Type B pancreatic cell (in vitro differentiated cells): ENCODE measurements at regions not wholly inside any gene's neighbourhood (a gene's known extent, or its start where the extent isn't known, plus 50 kb on each side); places are given as distances from the start of the nearest gene placed in this dataset.

Source experiments
- DNase-seq: peaks from one replicate; pipeline ENCODE4 v3.0.0; 2021; ENCODE audit warnings: mixed read lengths; ENCODE audit not compliant: unreplicated experiment; ENCODE audit errors: extremely low spot score
- H3K27ac Mint-ChIP-seq: 2 replicates; pipeline ENCODE4 v1.8.0; 2021; ENCODE audit warnings: mild to moderate bottlenecking, mixed read lengths
- H3K27me3 Mint-ChIP-seq: 2 replicates; pipeline ENCODE4 v1.8.0; 2021; ENCODE audit warnings: mixed read lengths
- H3K36me3 Mint-ChIP-seq: 2 replicates; pipeline ENCODE4 v1.8.0; 2021; ENCODE audit warnings: mixed read lengths
- H3K4me1 Mint-ChIP-seq: one replicate; pipeline ENCODE4 v1.8.0; 2021; ENCODE audit warnings: mixed read lengths; ENCODE audit not compliant: unreplicated experiment
- H3K4me3 Mint-ChIP-seq: 2 replicates; pipeline ENCODE4 v1.8.0; 2021; ENCODE audit warnings: mild to moderate bottlenecking, mixed read lengths
- H3K9me3 Mint-ChIP-seq: 2 replicates; pipeline ENCODE4 v1.8.0; 2021; ENCODE audit warnings: mixed read lengths
- CTCF ChIP-seq: fragments of 200-600 bp; sonication (generic); conservative IDR thresholded peaks from 2 replicates; pipeline ENCODE4 v1.5.0; 2021; ENCODE audit warnings: antibody characterized with exemption, mild to moderate bottlenecking

DNA sequence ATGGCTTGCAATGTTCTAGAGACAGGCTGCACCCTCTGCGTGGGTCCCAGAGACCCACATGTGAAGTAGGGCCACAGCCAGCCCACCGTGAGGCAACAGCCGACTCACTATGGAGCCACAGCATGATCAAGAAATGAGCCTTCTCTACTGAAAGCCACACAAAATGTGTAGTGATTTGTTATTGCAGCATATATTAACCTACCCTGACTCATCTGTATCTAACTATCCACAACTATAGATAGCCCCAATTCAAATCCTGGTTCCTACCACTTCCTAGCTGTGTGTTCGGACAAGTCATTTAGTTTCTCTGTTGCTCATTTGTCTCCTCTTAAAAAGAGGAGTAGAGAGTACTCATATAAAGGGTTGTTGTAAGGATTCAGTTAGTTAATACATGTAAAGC lies 1152.3 kb downstream of the BCL11B start:
- no peaks in the 10 kb centered on the region for H3K9me3 Mint-ChIP-seq
- no peak for DNase-seq
- H3K36me3 Mint-ChIP-seq = no peaks in the 10 kb centered on the region
- no peaks in the 10 kb centered on the region for H3K4me1 Mint-ChIP-seq
- no peak for TF ChIP-seq CTCF
- H3K27me3 Mint-ChIP-seq = peaks cover 3% of the 10 kb centered on the region
- no peak overlapping the region for H3K4me3 Mint-ChIP-seq
- H3K27ac Mint-ChIP-seq = no peak overlapping the region

DNA sequence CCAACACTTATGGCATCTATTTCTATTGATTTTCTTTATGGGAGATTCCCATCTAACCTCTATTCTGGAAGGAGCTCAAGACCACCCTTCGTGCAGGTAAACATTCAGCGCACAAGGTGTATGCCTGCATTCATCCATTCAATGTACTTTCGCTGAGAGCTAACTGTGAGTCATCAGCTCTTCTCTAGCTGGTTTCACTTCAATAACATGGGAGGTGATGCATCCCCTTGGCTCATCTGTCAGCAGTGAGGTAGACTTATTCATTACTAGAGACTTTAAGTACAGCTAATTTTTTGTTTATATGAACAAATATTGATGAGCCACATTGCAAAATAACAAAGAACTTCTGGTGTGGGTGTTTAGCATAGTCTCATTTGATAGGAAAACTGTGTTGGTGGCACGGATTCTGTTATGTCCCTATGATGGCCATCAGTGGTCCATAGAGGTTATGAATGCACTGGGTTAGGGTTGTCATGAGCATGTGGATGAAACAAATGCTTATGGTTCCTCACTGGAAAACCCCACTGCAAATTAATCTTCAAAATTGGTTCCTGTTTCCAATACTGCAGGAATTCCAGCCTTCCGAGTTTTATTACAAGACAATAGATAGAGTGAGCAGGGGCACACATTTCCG lies 1151.0 kb downstream of the BCL11B start:
- Mint-ChIP-seq H3K4me1 (no peaks in the 10 kb centered on the region), H3K27me3 (peaks cover 3% of the 10 kb centered on the region), H3K27ac (no peak overlapping the region), H3K9me3 (no peaks in the 10 kb centered on the region), H3K4me3 (no peak overlapping the region), H3K36me3 (no peaks in the 10 kb centered on the region)
- DNase-seq = no peak
- no peak for TF ChIP-seq CTCF

DNA sequence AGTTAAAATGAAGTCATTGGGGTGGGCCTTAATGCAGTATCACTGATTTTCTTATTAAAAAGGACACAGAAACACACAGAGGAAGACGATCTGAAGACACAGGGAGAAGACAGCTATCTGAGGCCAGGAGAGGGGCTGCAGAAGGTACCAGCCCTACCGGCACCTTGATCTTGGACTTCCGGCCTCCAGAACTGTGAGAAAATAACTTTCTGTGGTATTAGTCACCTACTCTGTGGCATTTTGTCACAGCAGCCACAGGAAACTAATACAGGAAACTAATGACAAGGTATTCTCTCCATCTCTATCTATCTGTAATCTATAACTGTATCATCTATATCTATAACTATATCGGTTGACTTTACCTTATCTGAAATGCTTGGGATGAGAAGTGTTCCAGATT lies 1149.5 kb downstream of the BCL11B start:
- no peaks in the 10 kb centered on the region for H3K9me3 Mint-ChIP-seq
- H3K27ac Mint-ChIP-seq = no peak overlapping the region
- no peak overlapping the region for H3K4me3 Mint-ChIP-seq
- H3K4me1 Mint-ChIP-seq = no peaks in the 10 kb centered on the region
- no peak for TF ChIP-seq CTCF
- H3K27me3 Mint-ChIP-seq = peaks cover 3% of the 10 kb centered on the region
- no peaks in the 10 kb centered on the region for H3K36me3 Mint-ChIP-seq
- no peak for DNase-seq

GRCh38 chr14:98130691-98131090 lies 1141.3 kb downstream of the BCL11B start:
- Mint-ChIP-seq H3K4me1 (peaks cover 8% of the 10 kb centered on the region), H3K27ac (no peak overlapping the region), H3K4me3 (no peak overlapping the region), H3K36me3 (no peaks in the 10 kb centered on the region), H3K27me3 (peaks cover 33% of the 10 kb centered on the region), H3K9me3 (no peaks in the 10 kb centered on the region)
- TF ChIP-seq CTCF = no peak
- no peak for DNase-seq

- no peaks in the 10 kb centered on the region for H3K36me3 Mint-ChIP-seq
- H3K4me1 Mint-ChIP-seq = peaks cover 14% of the 10 kb centered on the region
- no peaks in the 10 kb centered on the region for H3K9me3 Mint-ChIP-seq
- TF ChIP-seq CTCF = no peak
- H3K27me3 Mint-ChIP-seq = peaks cover 39% of the 10 kb centered on the region
- no peak for DNase-seq
- H3K27ac Mint-ChIP-seq = no peak overlapping the region
- no peak overlapping the region for H3K4me3 Mint-ChIP-seq
These were observed 1140.6 kb downstream of the BCL11B start for GRCh38 chr14:98131406-98131805.

GRCh38 chr14:98133806-98134205 lies 1138.2 kb downstream of the BCL11B start:
- H3K9me3 Mint-ChIP-seq = no peaks in the 10 kb centered on the region
- no peaks in the 10 kb centered on the region for H3K36me3 Mint-ChIP-seq
- H3K4me3 Mint-ChIP-seq = no peak overlapping the region
- peaks cover 42% of the 10 kb centered on the region for H3K27me3 Mint-ChIP-seq
- H3K27ac Mint-ChIP-seq = no peak overlapping the region
- TF ChIP-seq CTCF = no peak
- DNase-seq = no peak
- H3K4me1 Mint-ChIP-seq = peaks cover 38% of the 10 kb centered on the region
